DMS 273 treated with DMSO at 0.1 percent for 48 hours (cell line): ENCODE measurements at regions not wholly inside any gene's neighbourhood (a gene's known extent, or its start where the extent isn't known, plus 50 kb on each side); places are given as distances from the start of the nearest gene placed in this dataset.
"Not testable (repeated sequence)": the region's sequence is repeated elsewhere in the genome, so short reads cannot be mapped to it uniquely, and the experiment has no call there.

Experiments
- DNase-seq: peaks from one replicate; lab custom pipeline; 2025; lab: John Stamatoyannopoulos, UW

- DNase-seq: no peak
Observed at GRCh38 chr15:62218841-62219240, 53.8 kb upstream of the C2CD4B start.

GRCh38 chr15:62219799-62220198 is 54.7 kb upstream of the C2CD4B start:
- DNase-seq: no peak

- DNase-seq: no peak
Observed at GRCh38 chr15:62223020-62223419, 57.9 kb upstream of the C2CD4B start.

GRCh38 chr15:62228604-62229003 is 63.5 kb upstream of the C2CD4B start:
- DNase-seq: no peak

DNA sequence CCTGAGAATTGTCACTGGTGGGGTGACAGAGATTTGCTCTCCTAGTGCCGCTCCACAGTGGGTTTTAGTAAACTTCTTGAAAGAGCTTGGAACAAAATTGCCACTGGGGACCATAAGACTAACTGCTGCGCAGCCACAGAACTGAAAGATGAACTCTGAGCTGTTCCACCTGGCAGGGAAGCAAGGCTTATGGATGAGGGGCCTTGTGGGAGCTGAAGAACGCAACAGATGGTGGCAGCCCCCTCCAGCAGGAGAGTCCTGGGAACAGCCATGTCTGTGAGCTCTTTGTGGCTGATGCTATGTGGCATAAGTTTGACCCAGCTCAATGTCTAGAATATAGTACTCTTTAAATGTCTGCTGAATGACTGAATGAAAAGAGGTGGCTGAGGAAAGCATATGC is 66.8 kb upstream of the C2CD4B start:
- DNase-seq: no peak

GRCh38 chr15:62240121-62241096 is 75.3 kb upstream of the C2CD4B start:
- DNase-seq: no peak

DNA sequence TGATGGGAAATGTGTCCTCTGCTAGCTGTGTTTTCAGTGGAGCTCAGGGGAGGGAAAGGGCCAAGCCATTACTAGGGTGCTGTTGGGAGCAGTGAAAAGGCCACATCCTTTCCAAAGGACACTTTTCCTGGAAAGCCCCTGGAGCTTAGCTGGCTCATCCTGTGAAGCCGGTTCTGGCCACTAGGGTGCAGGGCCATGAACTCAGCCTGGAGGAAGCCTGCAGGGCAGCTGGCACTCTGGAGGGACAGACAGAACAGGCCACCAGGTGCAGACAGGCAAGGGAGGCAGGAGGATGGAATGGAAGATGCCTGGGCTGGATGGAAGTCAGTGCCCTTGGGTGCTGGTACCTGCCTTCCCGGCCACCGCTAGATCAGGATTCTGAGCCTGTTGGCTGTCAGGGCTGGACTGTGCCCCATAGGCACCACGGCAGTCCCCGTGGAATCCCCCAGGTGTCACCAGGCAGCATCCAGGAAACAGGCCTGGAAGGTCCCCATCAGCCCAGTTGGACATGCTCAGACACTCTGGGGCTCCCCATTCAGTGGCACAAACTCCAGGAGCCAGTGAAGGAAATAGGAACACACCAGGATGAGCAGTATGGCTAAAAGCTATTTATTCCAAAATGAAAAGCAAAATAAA is 76.2 kb upstream of the C2CD4B start:
- DNase-seq: no peak

GRCh38 chr15:62242999-62243398 is 77.9 kb upstream of the C2CD4B start:
- DNase-seq: no peak

GRCh38 chr15:62244762-62245161 is 79.7 kb upstream of the C2CD4B start:
- DNase-seq: no peak

DNA sequence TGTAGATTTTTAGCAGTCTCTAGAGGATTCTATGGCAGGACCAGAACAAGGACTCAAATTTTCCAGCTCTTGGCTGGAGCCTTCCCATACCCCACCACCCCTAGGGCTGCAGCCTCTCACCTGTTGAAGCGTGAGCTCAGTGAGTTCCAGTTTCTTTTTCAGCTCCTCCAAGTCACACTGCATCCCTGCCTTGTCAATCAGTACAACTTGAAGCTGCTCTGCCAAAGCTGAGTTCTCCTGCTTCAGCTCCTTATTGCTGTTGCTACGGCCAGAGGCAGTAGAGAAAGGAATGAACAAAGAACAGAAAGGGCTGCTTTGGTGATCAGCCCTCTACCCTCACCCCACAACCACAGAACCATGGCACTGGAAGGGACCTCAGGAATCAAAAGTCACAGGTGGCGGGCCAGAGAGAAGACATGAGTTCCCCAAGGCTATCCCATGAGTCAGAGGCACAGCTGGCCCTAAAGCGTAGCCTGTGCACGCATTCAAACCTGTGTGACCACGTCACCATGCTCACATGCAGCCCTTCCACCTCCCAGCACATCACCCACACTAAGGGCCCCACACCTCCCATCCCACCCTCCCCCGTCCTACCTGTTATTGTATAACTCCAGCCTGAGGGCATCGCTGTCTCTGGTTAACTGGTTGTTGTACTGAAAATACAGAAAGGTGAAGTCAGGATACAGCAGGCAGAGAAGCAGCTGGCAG is 83.3 kb upstream of the C2CD4B start:
- no peak for DNase-seq

GRCh38 chr15:62249501-62249900 is 84.4 kb upstream of the C2CD4B start:
- DNase-seq: no peak

DNA sequence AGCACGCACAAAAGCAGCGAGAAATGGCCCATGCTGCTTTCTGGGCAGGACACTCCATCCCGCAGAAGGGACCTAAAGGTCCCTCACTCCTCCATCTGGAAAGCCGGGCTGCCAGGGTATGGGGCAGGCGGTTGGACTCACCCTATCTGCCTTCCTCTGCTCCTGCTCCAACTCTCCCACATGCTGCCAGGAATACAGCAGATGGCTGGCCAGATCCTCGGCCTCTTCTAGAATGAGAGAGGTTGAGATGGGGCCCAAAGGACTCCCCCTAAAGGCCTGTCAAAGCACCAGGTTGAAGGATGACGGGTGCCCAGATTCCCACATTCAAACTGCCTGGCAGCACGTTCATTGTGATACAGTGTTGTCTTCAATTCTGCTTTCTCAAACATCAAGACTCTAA is 85.1 kb upstream of the C2CD4B start:
- DNase-seq: no peak

DNA sequence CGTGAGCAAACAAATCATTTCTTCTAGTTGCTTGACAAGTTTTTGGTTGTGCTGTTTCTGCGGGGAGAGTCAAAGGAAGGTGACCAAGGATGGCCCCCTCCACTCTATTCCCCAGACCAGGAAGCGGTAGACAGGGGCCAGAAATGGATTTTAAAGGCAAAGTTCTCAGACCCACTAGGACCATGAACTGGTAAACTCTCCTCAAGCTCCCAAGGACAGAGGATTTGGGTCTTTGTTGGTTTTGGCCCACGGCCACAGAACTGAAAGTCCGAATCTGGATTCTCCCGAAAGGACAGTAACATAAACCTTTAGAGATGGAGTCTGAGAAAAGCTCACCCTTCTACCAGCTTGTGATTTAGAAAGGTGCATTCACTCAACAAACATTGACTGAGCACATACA is 85.9 kb upstream of the C2CD4B start:
- no peak for DNase-seq

DNA sequence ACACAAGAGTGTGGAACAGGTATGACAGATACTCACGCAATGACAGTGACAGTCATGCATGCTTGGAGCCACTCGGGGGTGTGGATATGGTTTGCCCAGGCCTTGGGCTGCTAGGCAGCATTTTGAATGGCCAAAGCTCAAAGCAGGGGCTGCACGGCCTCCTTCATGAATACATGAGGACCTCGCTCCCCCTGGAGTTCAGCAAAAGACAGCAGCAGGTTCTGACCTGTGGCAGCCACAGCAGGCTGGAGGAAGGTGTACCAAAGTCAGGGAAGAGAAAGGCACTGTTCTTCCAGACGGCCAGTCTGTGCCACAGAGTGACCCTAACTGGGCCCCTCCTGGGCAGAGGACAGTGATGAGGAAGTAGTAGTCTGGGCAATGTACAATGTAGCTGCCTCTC is 88.2 kb upstream of the C2CD4B start:
- no peak for DNase-seq

DNA sequence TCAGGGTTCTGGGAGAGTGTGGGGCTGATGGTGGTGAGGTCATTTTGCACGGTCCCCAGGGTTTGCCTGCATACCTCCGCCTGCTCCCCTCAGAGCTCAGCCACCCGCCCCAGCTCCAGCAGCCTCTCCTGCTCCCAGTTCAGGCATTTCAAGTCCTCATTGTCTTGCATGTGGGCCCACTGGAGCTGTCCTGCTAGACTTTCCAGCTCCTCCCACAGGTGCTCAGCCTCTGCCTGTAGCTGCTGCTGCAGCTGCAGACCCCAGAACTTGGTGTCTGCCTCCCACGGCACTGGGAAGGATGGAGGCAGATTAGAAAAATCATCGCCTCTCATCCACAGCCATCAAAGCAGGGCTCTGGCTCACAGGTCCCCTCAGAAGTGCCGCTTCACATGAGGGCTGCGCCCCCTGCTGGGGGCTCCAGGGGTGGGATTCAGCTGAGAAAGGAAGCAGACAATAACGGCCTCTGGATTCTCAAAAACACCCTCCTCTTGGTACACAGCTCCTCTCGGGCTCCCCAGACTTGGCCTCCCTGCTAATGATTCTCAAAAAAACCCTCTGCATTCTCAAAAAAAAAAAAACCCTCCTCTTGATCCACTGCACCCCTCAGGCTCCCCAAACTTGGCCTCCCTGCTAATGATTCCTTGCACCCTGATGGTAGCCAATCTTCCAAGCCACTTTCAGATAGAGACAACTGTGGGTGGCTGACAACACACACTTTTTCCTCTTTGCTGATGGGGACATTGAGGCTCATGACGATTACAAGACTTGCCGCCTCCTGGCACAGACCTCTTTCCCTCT is 89.3 kb upstream of the C2CD4B start:
- DNase-seq: no peak

GRCh38 chr15:62256430-62256829 is 91.3 kb upstream of the C2CD4B start:
- not testable (repeated sequence) for DNase-seq

- DNase-seq: no peak
Observed at GRCh38 chr15:62257996-62258521, 93.0 kb upstream of the C2CD4B start.

DNA sequence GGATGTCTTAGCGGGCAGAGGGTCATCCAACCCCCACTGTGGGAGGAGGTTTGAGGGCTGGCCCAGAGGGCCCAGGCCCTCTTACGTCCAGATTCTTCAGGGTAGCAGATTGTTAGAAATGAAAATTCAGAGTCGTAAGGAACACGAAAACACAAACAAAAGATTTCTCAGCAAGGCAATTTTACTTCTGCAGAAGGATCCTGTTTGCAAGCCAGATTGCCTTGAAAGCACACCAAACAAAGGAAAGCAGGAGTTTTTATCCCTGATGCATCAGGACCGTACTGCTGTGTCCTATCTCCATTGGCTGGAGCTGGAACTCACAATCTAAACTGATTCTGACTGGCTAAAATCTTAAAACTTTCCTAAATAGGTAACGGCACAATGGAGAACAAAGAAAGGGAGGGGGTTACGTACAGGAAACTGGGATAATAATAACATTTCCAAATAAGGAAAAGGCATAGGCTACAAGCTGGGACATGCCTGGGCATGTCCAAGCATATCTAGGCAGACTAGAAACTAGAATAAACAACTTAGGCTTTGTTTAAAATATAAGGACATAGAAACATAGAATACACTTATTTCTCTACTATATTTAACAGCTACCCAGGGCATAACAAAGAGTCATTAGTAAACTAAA is 97.3 kb upstream of the C2CD4B start:
- DNase-seq: no peak

GRCh38 chr15:62264196-62264595 is 99.1 kb upstream of the C2CD4B start:
- no peak for DNase-seq

GRCh38 chr15:62269504-62269903 is 104.4 kb upstream of the C2CD4B start:
- DNase-seq: no peak

- no peak for DNase-seq
Observed at GRCh38 chr15:62270216-62270921, 105.3 kb upstream of the C2CD4B start.
